Activated CD4-positive, alpha-beta T cell treated with anti-CD3 and anti-CD28 coated beads for 36 hours (primary cell): ENCODE measurements at regions not wholly inside any gene's neighbourhood (a gene's known extent, or its start where the extent isn't known, plus 50 kb on each side); places are given as distances from the start of the nearest gene placed in this dataset.
A peak's percentile ranks its signal among the peaks of the same experiment; 100 is the strongest.
"Not testable (repeated sequence)": the region's sequence is repeated elsewhere in the genome, so short reads cannot be mapped to it uniquely, and the experiment has no call there.

Experiments
- ATAC-seq: fragments of 200-7000 bp; cut with Tn5 transposase; one replicate; pipeline ENCODE4 v1.10.0; 2021; ENCODE audit warnings: mild to moderate bottlenecking, moderate library complexity
- CTCF ChIA-PET: fragments of 350-600 bp; sonication (Branson Sonifier 250); formaldehyde crosslinking; loops from one replicate; lab custom pipeline; 2021; ENCODE audit warnings: antibody characterized with exemption; lab: Charles Lee
- POLR2A ChIA-PET: fragments of 350-600 bp; sonication (Branson Sonifier 250); formaldehyde crosslinking; loops from one replicate; lab custom pipeline; 2021; ENCODE audit warnings: antibody characterized with exemption, inconsistent platforms; lab: Charles Lee
- DNase-seq: peaks from one replicate; pipeline ENCODE4 v3.0.0-alpha.2; 2020
- H3K27ac Mint-ChIP-seq: one replicate; pipeline ENCODE4 v1.8.0; 2021; ENCODE audit warnings: mixed read lengths
- H3K27me3 Mint-ChIP-seq: one replicate; pipeline ENCODE4 v1.8.0; 2021; ENCODE audit warnings: mixed read lengths
- H3K36me3 Mint-ChIP-seq: one replicate; pipeline ENCODE4 v1.8.0; 2021; ENCODE audit warnings: low read depth, mixed read lengths
- H3K4me1 Mint-ChIP-seq: one replicate; pipeline ENCODE4 v1.8.0; 2021; ENCODE audit warnings: mixed read lengths
- H3K4me3 Mint-ChIP-seq: one replicate; pipeline ENCODE4 v1.8.0; 2021; ENCODE audit warnings: mild to moderate bottlenecking, moderate library complexity, mixed read lengths
- H3K9me3 Mint-ChIP-seq: one replicate; pipeline ENCODE4 v1.8.0; 2021; ENCODE audit warnings: low read depth, mixed read lengths
- intact Hi-C, 2 experiments: fragments of 100-400 bp; cut with DNase I in 1 of 2; cut with micrococcal nuclease in 1 of 2; formaldehyde crosslinking; loops; one replicate each; pipeline versions ENCODE4 v1.14.2 to v1.15.1; 2022 to 2024; cut with DNase I, micrococcal nuclease

- CTCF ChIA-PET: interaction anchor here (0.6 to 2.6 kb wide), 4 partner anchors 8 to 649 kb away, joined by 3 to 9 read pairs (median 4); no protein-coding TSS in a partner anchor
- peak overlapping the region; percentile 38 for H3K4me3 Mint-ChIP-seq
- peak; percentile 79 for ATAC-seq
- peaks cover 6% of the 10 kb centered on the region for H3K27me3 Mint-ChIP-seq
- no peaks in the 10 kb centered on the region for H3K9me3 Mint-ChIP-seq
- POLR2A ChIA-PET: no interaction called here
- intact Hi-C loops: no loop called here
- H3K36me3 Mint-ChIP-seq: no peaks in the 10 kb centered on the region
- H3K4me1 Mint-ChIP-seq: peaks cover 3% of the 10 kb centered on the region
- no peak overlapping the region for H3K27ac Mint-ChIP-seq
- DNase-seq: peak; percentile 58
Observed at GRCh38 chr15:77944002-77944867, 133.3 kb downstream of the TBC1D2B start.

- ATAC-seq: no peak
- no peaks in the 10 kb centered on the region for H3K36me3 Mint-ChIP-seq
- peaks cover 3% of the 10 kb centered on the region for H3K4me1 Mint-ChIP-seq
- intact Hi-C loops: no loop called here
- peaks cover 6% of the 10 kb centered on the region for H3K27me3 Mint-ChIP-seq
- CTCF ChIA-PET: no interaction called here
- H3K9me3 Mint-ChIP-seq: no peaks in the 10 kb centered on the region
- POLR2A ChIA-PET: no interaction called here
- H3K27ac Mint-ChIP-seq: no peak overlapping the region
- H3K4me3 Mint-ChIP-seq: no peak overlapping the region
- no peak for DNase-seq
Observed at GRCh38 chr15:77942611-77943211, 134.8 kb downstream of the TBC1D2B start.

DNA sequence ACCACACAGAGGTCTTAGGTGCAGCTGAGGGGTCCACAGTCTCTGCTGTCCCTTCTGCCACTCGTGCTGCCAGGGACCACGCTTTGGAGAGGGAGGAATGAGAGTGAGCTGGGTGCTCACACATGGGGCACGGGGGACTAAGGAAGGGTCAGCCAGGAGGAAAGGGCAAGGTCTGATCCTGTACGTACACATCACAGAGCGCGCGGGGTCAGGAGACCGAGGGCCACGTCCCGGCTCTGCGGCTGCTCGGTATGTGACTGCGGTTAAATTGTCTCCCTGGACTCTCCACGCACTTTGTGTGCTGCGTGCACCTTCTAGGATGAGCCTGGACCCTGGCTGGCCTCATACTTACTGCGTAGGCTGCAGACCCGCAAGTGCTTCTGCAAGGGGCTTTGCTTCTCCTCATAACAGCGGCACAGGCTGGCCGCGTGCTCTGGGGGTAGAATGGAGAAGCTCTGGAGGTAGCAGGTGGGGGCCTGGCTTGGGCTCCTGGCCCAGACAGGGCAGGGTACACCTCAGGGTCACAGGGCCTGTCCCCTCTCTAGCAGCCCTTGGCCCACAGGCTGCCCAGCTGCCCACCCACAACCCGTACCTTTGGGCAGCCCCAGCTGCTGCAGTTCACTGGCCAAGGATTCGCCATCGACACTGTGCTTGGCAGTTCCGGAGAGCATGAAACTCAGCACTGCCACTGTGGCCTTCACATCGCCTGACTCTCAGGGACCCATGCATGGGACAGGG is 136.3 kb downstream of the TBC1D2B start:
- CTCF ChIA-PET, H3K4me1 Mint-ChIP-seq, ATAC-seq, intact Hi-C loops, H3K27ac Mint-ChIP-seq, H3K4me3 Mint-ChIP-seq, H3K36me3 Mint-ChIP-seq, POLR2A ChIA-PET, H3K27me3 Mint-ChIP-seq, H3K9me3 Mint-ChIP-seq, DNase-seq: not testable (repeated sequence)

- ChIA-PET POLR2A (no interaction called here), CTCF (no interaction called here)
- DNase-seq (no peak), ATAC-seq (no peak)
- Mint-ChIP-seq H3K4me3 (no peak overlapping the region), H3K27ac (no peak overlapping the region), H3K27me3 (peaks cover 6% of the 10 kb centered on the region), H3K36me3 (no peaks in the 10 kb centered on the region), H3K4me1 (peaks cover 3% of the 10 kb centered on the region), H3K9me3 (no peaks in the 10 kb centered on the region)
- intact Hi-C loops: no loop called here
Observed at GRCh38 chr15:77940381-77940947, 137.0 kb downstream of the TBC1D2B start.

GRCh38 chr15:77939851-77940250 is 137.7 kb downstream of the TBC1D2B start:
- Mint-ChIP-seq H3K27ac (no peak overlapping the region), H3K4me1 (no peaks in the 10 kb centered on the region), H3K9me3 (no peaks in the 10 kb centered on the region), H3K4me3 (no peak overlapping the region), H3K36me3 (no peaks in the 10 kb centered on the region), H3K27me3 (peaks cover 6% of the 10 kb centered on the region)
- ATAC-seq (no peak), DNase-seq (no peak)
- POLR2A ChIA-PET: no interaction called here
- CTCF ChIA-PET: no interaction called here
- intact Hi-C loops: no loop called here

- intact Hi-C loops, ATAC-seq, H3K27me3 Mint-ChIP-seq, H3K4me1 Mint-ChIP-seq, H3K4me3 Mint-ChIP-seq, DNase-seq, H3K27ac Mint-ChIP-seq, CTCF ChIA-PET, H3K36me3 Mint-ChIP-seq, POLR2A ChIA-PET, H3K9me3 Mint-ChIP-seq: not testable (repeated sequence)
Observed at GRCh38 chr15:77939026-77939425, 138.5 kb downstream of the TBC1D2B start.

- ATAC-seq, H3K4me3 Mint-ChIP-seq, H3K27ac Mint-ChIP-seq, intact Hi-C loops, POLR2A ChIA-PET, H3K36me3 Mint-ChIP-seq, DNase-seq, H3K27me3 Mint-ChIP-seq, H3K9me3 Mint-ChIP-seq, H3K4me1 Mint-ChIP-seq, CTCF ChIA-PET: not testable (repeated sequence)
Observed at GRCh38 chr15:77938546-77938945, 139.0 kb downstream of the TBC1D2B start.

DNA sequence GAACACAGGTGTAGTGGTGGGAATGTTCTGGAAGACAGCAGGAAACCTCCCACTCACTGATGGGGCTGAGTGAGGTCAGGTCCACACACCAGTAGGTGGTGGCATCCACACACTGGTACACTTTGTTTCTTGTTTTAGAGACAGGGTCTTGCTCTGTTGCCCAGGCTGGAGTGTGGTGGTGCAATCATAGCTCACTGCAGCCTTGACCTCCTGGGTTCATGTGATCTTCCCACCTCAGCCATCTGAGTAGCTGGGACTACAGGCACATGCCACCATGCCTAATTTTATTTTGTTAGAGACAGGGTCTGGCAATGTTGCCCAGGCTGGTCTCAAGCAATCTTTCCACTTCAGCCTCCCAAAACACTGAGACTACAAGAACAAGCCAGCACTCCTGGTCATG is 140.9 kb downstream of the TBC1D2B start:
- H3K4me3 Mint-ChIP-seq, POLR2A ChIA-PET, H3K27me3 Mint-ChIP-seq, ATAC-seq, H3K27ac Mint-ChIP-seq, DNase-seq, H3K9me3 Mint-ChIP-seq, H3K36me3 Mint-ChIP-seq, H3K4me1 Mint-ChIP-seq, intact Hi-C loops: not testable (repeated sequence)
- CTCF ChIA-PET: interaction anchor here (0.6 kb wide), 1 partner anchor 34 kb away, joined by 4 read pairs; no protein-coding TSS in a partner anchor

DNA sequence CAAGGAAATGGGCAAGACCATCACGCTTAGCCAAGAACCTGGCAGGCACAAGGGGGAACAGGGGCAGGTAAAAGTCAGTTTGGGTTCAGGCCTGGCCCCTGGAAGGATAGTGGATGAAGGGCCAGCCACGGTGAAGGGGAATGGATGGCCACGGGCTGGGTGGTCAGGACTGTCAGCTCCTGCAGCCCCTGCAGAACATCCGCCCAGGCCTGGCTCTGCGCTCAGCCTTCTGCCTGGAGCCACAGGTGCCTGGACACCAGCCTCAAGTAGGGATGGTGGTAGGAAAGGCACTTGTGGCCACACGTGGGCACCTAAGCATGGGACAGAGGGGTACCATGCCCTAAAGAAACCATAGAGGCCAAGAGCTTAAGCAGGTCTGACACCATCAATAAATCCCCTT is 143.0 kb downstream of the TBC1D2B start:
- DNase-seq, H3K4me3 Mint-ChIP-seq, H3K9me3 Mint-ChIP-seq, H3K36me3 Mint-ChIP-seq, H3K27ac Mint-ChIP-seq, CTCF ChIA-PET, ATAC-seq, H3K27me3 Mint-ChIP-seq, POLR2A ChIA-PET, H3K4me1 Mint-ChIP-seq, intact Hi-C loops: not testable (repeated sequence)

GRCh38 chr15:77930907-77931306 is 146.6 kb downstream of the TBC1D2B start:
- H3K4me1 Mint-ChIP-seq, H3K27ac Mint-ChIP-seq, H3K27me3 Mint-ChIP-seq, ATAC-seq, H3K36me3 Mint-ChIP-seq, H3K4me3 Mint-ChIP-seq, DNase-seq, H3K9me3 Mint-ChIP-seq, intact Hi-C loops, POLR2A ChIA-PET: not testable (repeated sequence)
- CTCF ChIA-PET: interaction anchor here (0.6 kb wide), 1 partner anchor 310 kb away, joined by 3 read pairs; no protein-coding TSS in a partner anchor

GRCh38 chr15:77930490-77930889 is 147.0 kb downstream of the TBC1D2B start:
- H3K27me3 Mint-ChIP-seq, H3K4me1 Mint-ChIP-seq, intact Hi-C loops, ATAC-seq, H3K9me3 Mint-ChIP-seq, DNase-seq, H3K4me3 Mint-ChIP-seq, H3K27ac Mint-ChIP-seq, H3K36me3 Mint-ChIP-seq, POLR2A ChIA-PET: not testable (repeated sequence)
- CTCF ChIA-PET: interaction anchor here (0.6 kb wide), 1 partner anchor 310 kb away, joined by 3 read pairs; no protein-coding TSS in a partner anchor
